ENCODE measurements at regions not wholly inside any gene's neighbourhood (a gene's known extent, or its start where the extent isn't known, plus 50 kb on each side); places are given as distances from the start of the nearest gene placed in this dataset.
"Not testable (repeated sequence)": the region's sequence is repeated elsewhere in the genome, so short reads cannot be mapped to it uniquely, and the experiment has no call there.

- TF ChIP-seq CTCF (conservative IDR thresholded peaks at IDR 0.05; ENCODE audit: low read length); EZH2phosphoT487 (IDR thresholded peaks at IDR 0.05; ENCODE audit: borderline replicate concordance): not testable (repeated sequence)
Measured at GRCh38 chr10:36400238-36400637, 725.2 kb upstream of the ANKRD30A start.

Measured in Loucy (cell line).